Body of pancreas (tissue), 4 donors: ENCODE measurements at regions not wholly inside any gene's neighbourhood (a gene's known extent, or its start where the extent isn't known, plus 50 kb on each side); places are given as distances from the start of the nearest gene placed in this dataset.

Experiments
- CTCF ChIP-seq, 7 experiments: fragments of 450-650 bp in 4 of 7; fragments of 200-600 bp in 3 of 7; sonication (generic) in 3 of 7; IDR thresholded peaks; one replicate each; pipeline ENCODE4 v1.5.1; 2016 to 2019; ENCODE audit warnings: antibody characterized with exemption in 7 of 7
- POLR2A ChIP-seq, 3 donors: fragments of 450-650 bp; IDR thresholded peaks; one replicate each; pipeline ENCODE4 v1.6.1; 2016; ENCODE audit warnings: antibody characterized with exemption in 3 of 3, mild to moderate bottlenecking in 2 of 3

DNA sequence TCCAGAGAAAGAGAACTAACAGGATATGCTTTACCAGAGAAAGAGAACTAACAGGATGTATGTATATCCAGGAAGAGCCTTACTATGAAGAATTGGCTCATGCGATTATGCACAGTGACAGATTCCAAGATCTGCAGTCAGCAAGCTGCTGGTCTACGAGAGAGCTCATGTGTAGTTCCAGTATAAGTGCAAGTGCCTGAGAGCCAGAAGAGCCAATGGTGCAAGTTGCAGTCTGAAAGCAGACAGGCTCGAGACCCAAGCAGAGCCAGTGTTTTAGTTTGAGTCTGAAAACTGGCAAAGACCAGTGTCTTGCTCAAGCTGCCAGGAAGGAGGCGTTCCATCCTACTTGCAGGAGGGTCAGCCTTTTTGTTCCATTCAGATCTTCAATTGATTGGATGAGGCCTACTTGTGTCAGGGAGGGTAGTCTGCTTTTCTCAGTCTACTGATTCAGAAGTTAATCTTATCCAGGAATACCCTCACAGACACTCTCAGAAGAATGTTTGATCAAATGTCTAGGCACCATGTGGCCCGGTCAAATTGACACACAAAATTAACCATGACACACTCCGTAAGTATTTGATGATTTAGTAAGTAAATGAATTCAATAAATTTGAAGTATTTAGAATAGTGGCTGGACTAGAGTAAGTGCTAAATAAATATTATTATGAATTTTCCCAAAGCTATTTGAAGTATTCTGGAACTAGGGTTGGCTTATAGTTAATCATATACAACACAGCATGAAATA is 372.1 kb upstream of the SGCD start:
- TF ChIP-seq CTCF (IDR thresholded peaks at IDR 0.05) (no peak), POLR2A (IDR thresholded peaks at IDR 0.05) (no peak)
